Dendritic cell treated with granulocyte-macrophage colony-stimulating factor and Interleukin-4, amounts not matched to agents 40 ng/mL and 50 ng/mL, for 4 days (primary cell): ENCODE measurements at regions not wholly inside any gene's neighbourhood (a gene's known extent, or its start where the extent isn't known, plus 50 kb on each side); places are given as distances from the start of the nearest gene placed in this dataset.

Experiments used
- H3K27ac Mint-ChIP-seq: one replicate; pipeline ENCODE4 v1.8.0; 2022; ENCODE audit warnings: mild to moderate bottlenecking, mixed read lengths
- H3K27me3 Mint-ChIP-seq: one replicate; pipeline ENCODE4 v1.8.0; 2022; ENCODE audit warnings: mild to moderate bottlenecking, mixed read lengths
- H3K36me3 Mint-ChIP-seq: one replicate; pipeline ENCODE4 v1.8.0; 2022; ENCODE audit warnings: low read depth, mixed read lengths
- H3K4me1 Mint-ChIP-seq: one replicate; pipeline ENCODE4 v1.8.0; 2022; ENCODE audit warnings: low read depth, mixed read lengths
- H3K4me3 Mint-ChIP-seq: one replicate; pipeline ENCODE4 v1.8.0; 2022; ENCODE audit warnings: mild to moderate bottlenecking, moderate library complexity, mixed read lengths
- H3K9me3 Mint-ChIP-seq: one replicate; pipeline ENCODE4 v1.8.0; 2022; ENCODE audit warnings: mixed read lengths
- intact Hi-C: fragments of 100-400 bp; cut with micrococcal nuclease; formaldehyde crosslinking; loops from one replicate; pipeline ENCODE4 v1.15.0; 2022

- intact Hi-C loops, result no loop called here
- Mint-ChIP-seq H3K4me3 (no peak overlapping the region), H3K4me1 (no peaks in the 10 kb centered on the region), H3K9me3 (no peaks in the 10 kb centered on the region), H3K27ac (no peak overlapping the region), H3K36me3 (no peaks in the 10 kb centered on the region), H3K27me3 (peaks cover 21% of the 10 kb centered on the region)
These were observed 228.3 kb upstream of the ZNF32 start for GRCh38 chr10:43876976-43877375.

DNA sequence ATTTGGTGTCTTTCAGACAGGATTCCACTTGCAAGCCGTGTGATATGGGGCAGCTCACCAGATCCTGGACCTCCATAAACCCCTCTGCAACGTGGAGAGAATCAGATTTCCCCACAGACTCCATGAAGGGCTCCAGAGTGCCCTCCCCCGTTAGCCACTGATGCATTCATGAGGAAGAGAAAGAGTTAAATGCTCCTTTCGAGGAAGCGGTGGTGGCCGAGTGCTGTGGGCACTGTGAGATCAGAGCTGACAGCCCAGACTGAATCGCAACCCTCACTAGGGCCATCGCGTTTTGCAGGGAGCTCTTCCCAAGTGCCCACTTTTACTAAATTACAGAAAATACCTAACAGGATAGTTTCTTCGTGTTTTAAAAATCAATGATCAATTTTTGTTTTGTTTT, 226.3 kb upstream of the ZNF32 start:
- intact Hi-C loops, result no loop called here
- Mint-ChIP-seq H3K36me3 (no peaks in the 10 kb centered on the region), H3K27me3 (peaks cover 21% of the 10 kb centered on the region), H3K4me1 (no peaks in the 10 kb centered on the region), H3K27ac (no peak overlapping the region), H3K9me3 (no peaks in the 10 kb centered on the region), H3K4me3 (no peak overlapping the region)

DNA sequence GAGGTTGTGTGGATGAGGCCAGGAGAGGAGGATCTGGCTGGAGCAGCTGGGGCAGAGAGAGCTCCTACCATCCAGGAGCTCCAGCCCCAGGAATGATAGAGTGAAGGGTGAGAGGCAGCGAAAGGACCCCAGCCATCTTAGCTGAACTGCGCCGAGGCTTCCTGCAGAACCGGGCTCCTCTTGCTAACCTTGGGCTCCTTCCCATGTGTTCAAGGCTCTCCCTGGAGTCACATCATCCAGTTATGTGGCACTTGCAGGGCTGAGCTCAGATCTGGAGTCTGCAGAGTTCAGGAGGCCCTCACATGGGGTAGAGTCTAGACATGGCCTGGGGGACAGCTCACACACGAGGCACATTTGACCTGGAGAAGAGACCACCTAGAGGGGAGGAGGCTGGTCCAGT, 225.0 kb upstream of the ZNF32 start:
- Mint-ChIP-seq H3K9me3 (no peaks in the 10 kb centered on the region), H3K36me3 (no peaks in the 10 kb centered on the region), H3K4me1 (no peaks in the 10 kb centered on the region), H3K27me3 (peaks cover 16% of the 10 kb centered on the region), H3K27ac (no peak overlapping the region), H3K4me3 (no peak overlapping the region)
- intact Hi-C loops, result no loop called here

GRCh38 chr10:43872644-43873043, 224.0 kb upstream of the ZNF32 start:
- no peaks in the 10 kb centered on the region for H3K36me3 Mint-ChIP-seq
- intact Hi-C loops, result no loop called here
- no peaks in the 10 kb centered on the region for H3K9me3 Mint-ChIP-seq
- H3K27me3 Mint-ChIP-seq, result peaks cover 5% of the 10 kb centered on the region
- H3K4me3 Mint-ChIP-seq, result no peak overlapping the region
- H3K27ac Mint-ChIP-seq, result no peak overlapping the region
- H3K4me1 Mint-ChIP-seq, result no peaks in the 10 kb centered on the region

GRCh38 chr10:43871545-43871944, 222.9 kb upstream of the ZNF32 start:
- H3K27me3 Mint-ChIP-seq, result peaks cover 4% of the 10 kb centered on the region
- intact Hi-C loops, result no loop called here
- H3K4me1 Mint-ChIP-seq, result no peaks in the 10 kb centered on the region
- H3K9me3 Mint-ChIP-seq, result no peaks in the 10 kb centered on the region
- H3K4me3 Mint-ChIP-seq, result no peak overlapping the region
- no peaks in the 10 kb centered on the region for H3K36me3 Mint-ChIP-seq
- no peak overlapping the region for H3K27ac Mint-ChIP-seq

GRCh38 chr10:43870968-43871439, 222.3 kb upstream of the ZNF32 start:
- no peak overlapping the region for H3K4me3 Mint-ChIP-seq
- H3K36me3 Mint-ChIP-seq, result no peaks in the 10 kb centered on the region
- no peaks in the 10 kb centered on the region for H3K9me3 Mint-ChIP-seq
- no peak overlapping the region for H3K27ac Mint-ChIP-seq
- H3K4me1 Mint-ChIP-seq, result no peaks in the 10 kb centered on the region
- peaks cover 6% of the 10 kb centered on the region for H3K27me3 Mint-ChIP-seq
- intact Hi-C loops, result no loop called here

DNA sequence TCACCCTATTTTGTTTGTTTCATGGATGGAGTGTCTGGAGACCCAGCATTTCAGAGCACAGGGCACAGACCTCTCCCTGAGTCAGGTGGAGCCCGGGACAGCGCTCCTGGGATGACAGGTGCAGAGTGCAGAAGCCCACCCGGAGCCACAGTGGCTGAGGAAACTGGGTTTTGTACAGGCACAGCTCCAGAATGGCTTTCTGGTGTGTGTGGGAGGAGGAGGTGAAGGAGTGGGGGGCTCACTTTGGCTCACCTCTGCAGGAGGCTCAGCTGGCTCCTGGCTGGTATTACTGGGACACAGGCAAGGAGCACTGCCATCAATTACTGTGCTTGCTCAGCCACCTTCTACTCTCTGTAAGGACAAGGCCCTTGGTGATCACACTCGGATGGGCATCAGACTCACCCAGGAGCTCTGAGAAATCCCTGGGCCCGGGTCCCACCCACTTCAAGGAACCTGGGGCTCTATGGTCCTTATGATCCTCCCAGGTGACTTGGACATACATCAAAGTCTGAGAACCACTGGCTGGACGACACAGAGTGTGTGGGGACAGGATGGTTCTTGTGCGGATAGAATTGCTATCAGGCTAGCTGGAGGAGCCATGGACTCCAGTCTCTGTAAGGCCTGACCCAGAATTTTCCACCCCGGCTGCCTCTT, 221.1 kb upstream of the ZNF32 start:
- intact Hi-C loops, result no loop called here
- peaks cover 6% of the 10 kb centered on the region for H3K27me3 Mint-ChIP-seq
- H3K4me3 Mint-ChIP-seq, result no peak overlapping the region
- H3K9me3 Mint-ChIP-seq, result no peaks in the 10 kb centered on the region
- H3K4me1 Mint-ChIP-seq, result no peaks in the 10 kb centered on the region
- no peaks in the 10 kb centered on the region for H3K36me3 Mint-ChIP-seq
- H3K27ac Mint-ChIP-seq, result no peak overlapping the region

DNA sequence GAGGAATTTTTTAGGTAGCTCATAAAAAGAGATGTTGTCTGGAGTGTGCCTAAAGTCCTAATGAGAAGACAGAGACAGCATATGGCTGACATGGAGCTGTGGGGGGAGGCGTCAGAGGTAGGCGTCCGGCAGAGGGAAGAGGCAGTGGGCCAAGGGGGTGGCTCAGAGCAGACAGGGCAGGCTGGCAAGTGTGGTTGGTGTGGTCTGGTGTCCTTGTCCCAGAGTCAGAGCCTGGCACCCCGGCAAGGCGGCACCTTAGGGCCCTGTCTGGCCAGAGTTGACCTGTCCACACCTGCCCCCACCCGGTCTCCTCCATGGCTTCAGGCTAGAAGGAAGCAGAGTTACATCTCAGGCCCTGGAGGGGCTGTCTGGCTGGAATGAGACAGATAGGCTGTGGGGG, 220.3 kb upstream of the ZNF32 start:
- H3K36me3 Mint-ChIP-seq, result no peaks in the 10 kb centered on the region

GRCh38 chr10:43867667-43868565, 219.2 kb upstream of the ZNF32 start:
- no peaks in the 10 kb centered on the region for H3K9me3 Mint-ChIP-seq
- H3K27me3 Mint-ChIP-seq, result peaks cover 4% of the 10 kb centered on the region
- H3K36me3 Mint-ChIP-seq, result no peaks in the 10 kb centered on the region
- H3K4me1 Mint-ChIP-seq, result no peaks in the 10 kb centered on the region
- H3K4me3 Mint-ChIP-seq, result no peak overlapping the region
- no peak overlapping the region for H3K27ac Mint-ChIP-seq
- intact Hi-C loops, result no loop called here

More for the DNA sequence above, 220.3 kb upstream of the ZNF32 start:
- Mint-ChIP-seq H3K27me3 (peaks cover 6% of the 10 kb centered on the region), H3K27ac (no peak overlapping the region), H3K4me1 (no peaks in the 10 kb centered on the region), H3K4me3 (no peak overlapping the region), H3K9me3 (no peaks in the 10 kb centered on the region)
- intact Hi-C loops, result no loop called here

DNA sequence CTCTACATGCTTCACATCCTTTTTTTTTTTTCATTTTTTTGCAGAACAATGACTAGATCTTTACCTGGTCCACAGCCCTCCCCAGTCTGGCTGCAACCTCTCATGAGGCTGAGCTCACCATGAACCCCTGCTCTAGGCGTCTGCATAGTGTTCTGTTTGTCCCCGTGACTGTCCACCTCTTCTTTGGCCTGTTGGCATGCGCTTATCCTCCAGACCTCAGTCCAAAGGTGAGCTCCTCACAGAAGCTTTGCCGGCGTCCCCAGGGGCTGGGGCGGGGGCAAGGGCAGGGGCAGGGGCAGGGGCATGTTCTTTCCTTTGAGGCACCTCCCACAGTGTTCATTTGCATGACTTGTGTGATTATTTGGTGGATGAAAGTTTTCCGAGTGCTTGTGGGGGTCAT, 218.4 kb upstream of the ZNF32 start:
- H3K4me1 Mint-ChIP-seq, result no peaks in the 10 kb centered on the region
- H3K27ac Mint-ChIP-seq, result no peak overlapping the region
- H3K4me3 Mint-ChIP-seq, result no peak overlapping the region
- peaks cover 2% of the 10 kb centered on the region for H3K27me3 Mint-ChIP-seq
- H3K36me3 Mint-ChIP-seq, result no peaks in the 10 kb centered on the region
- no peaks in the 10 kb centered on the region for H3K9me3 Mint-ChIP-seq
- intact Hi-C loops, result no loop called here

DNA sequence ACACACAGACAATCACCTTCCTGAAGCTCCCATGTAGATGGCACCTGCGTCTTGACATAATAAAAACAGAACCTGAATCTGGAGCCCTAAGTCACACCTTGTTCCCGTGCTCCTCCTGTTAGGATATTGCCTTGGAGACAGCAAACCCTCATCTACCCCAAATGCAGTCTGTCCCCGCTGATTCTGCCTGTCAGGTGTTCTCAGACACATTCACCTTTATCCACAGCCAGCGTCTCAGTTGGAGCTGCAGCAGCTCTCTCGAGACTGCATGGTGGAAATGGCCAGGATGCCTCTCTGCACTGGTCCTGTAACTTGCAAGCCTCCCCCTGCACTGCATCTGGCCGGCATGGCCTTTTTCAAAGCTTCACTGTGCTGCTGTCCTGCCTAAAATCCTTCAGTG, 218.0 kb upstream of the ZNF32 start:
- Mint-ChIP-seq H3K4me3 (no peak overlapping the region), H3K36me3 (no peaks in the 10 kb centered on the region), H3K27me3 (peaks cover 2% of the 10 kb centered on the region), H3K27ac (no peak overlapping the region), H3K9me3 (no peaks in the 10 kb centered on the region), H3K4me1 (no peaks in the 10 kb centered on the region)
- intact Hi-C loops, result no loop called here

GRCh38 chr10:43865265-43866135, 216.8 kb upstream of the ZNF32 start:
- peaks cover 2% of the 10 kb centered on the region for H3K27me3 Mint-ChIP-seq
- H3K4me1 Mint-ChIP-seq, result no peaks in the 10 kb centered on the region
- no peak overlapping the region for H3K27ac Mint-ChIP-seq
- intact Hi-C loops, result no loop called here
- no peak overlapping the region for H3K4me3 Mint-ChIP-seq
- H3K9me3 Mint-ChIP-seq, result no peaks in the 10 kb centered on the region
- H3K36me3 Mint-ChIP-seq, result no peaks in the 10 kb centered on the region

GRCh38 chr10:43864656-43865055, 216.0 kb upstream of the ZNF32 start:
- H3K36me3 Mint-ChIP-seq, result no peaks in the 10 kb centered on the region
- no peaks in the 10 kb centered on the region for H3K4me1 Mint-ChIP-seq
- no peaks in the 10 kb centered on the region for H3K9me3 Mint-ChIP-seq
- H3K4me3 Mint-ChIP-seq, result no peak overlapping the region
- no peak overlapping the region for H3K27ac Mint-ChIP-seq
- peaks cover 2% of the 10 kb centered on the region for H3K27me3 Mint-ChIP-seq
- intact Hi-C loops, result no loop called here
